HCT116 (cell line): ENCODE measurements at regions not wholly inside any gene's neighbourhood (a gene's known extent, or its start where the extent isn't known, plus 50 kb on each side); places are given as distances from the start of the nearest gene placed in this dataset.

Source experiments
- ATAC-seq: fragments of 200-7000 bp; cut with Tn5 transposase; 2 replicates; pipeline ENCODE4 v1.9.1; 2020; ENCODE audit warnings: mild to moderate bottlenecking, moderate library complexity
- BruUV-seq: library from RNA; stranded (reverse); fragments of 400-500 nt; replicated peaks from 2 replicates; lab custom pipeline; 2021; lab: Mats Ljungman, UMichigan
- CTCF ChIA-PET: fragments of 300-600 bp; sonication (Branson Sonifier 250); formaldehyde crosslinking; loops from one replicate; lab custom pipeline; 2021; ENCODE audit warnings: antibody characterized with exemption; lab: Charles Lee
- POLR2A ChIA-PET: fragments of 300-600, 350-600 bp; sonication (Branson Sonifier 250); formaldehyde crosslinking; loops from one replicate; lab custom pipeline; 2021; ENCODE audit warnings: antibody characterized with exemption; lab: Charles Lee
- RAD21 ChIA-PET, 2 experiments: fragments of 300-600 bp; sonication (Branson Sonifier 250); formaldehyde crosslinking; loops; one replicate each; lab custom pipeline; 2023; ENCODE audit warnings: low total read pairs in 2 of 2; ENCODE audit not compliant: uncharacterized antibody in 2 of 2, unreplicated experiment in 2 of 2, low non-redundant PET in 1 of 2; lab: Charles Lee
- DNase-seq: peaks from one replicate; pipeline ENCODE4 v3.0.0-alpha.2; 2010; ENCODE audit warnings: low read depth, low spot score
- H2AFZ ChIP-seq: fragments of 200-600 bp; shearing (Covaris generic), sonication (generic); 2 replicates; pipeline ENCODE4 v1.6.1; 2017; ENCODE audit warnings: low read depth, mixed run types, mixed read lengths, antibody characterized with exemption, low read length; ENCODE audit not compliant: poor library complexity, severe bottlenecking
- H3K27ac ChIP-seq: 2 replicates; pipeline ENCODE4 v1.5.1; 2012; ENCODE audit warnings: low read depth, low read length
- H3K27me3 ChIP-seq: fragments of 200-600 bp; sonication (generic); 2 replicates; pipeline ENCODE4 v1.6.1; 2016; ENCODE audit warnings: mixed run types, low read length, mixed read lengths; ENCODE audit not compliant: insufficient read depth
- H3K36me3 ChIP-seq, 2 experiments: fragments of 200-500 bp in 1 of 2; fragments of 200-600 bp in 1 of 2; sonication (Bioruptor generic) in 1 of 2; sonication (generic) in 1 of 2; 2 replicates each; pipeline versions ENCODE4 v1.5.1 to v1.6.1; 2014 to 2016; ENCODE audit warnings: low read length in 2 of 2, inconsistent platforms in 1 of 2, mixed read lengths in 1 of 2, mixed run types in 1 of 2; ENCODE audit not compliant: insufficient read depth in 2 of 2, control insufficient read depth in 1 of 2
- H3K4me1 ChIP-seq, 2 experiments: fragments of 200-600 bp in 1 of 2; sonication (generic) in 1 of 2; 2 replicates each; pipeline versions ENCODE4 v1.5.1 to v1.6.1; 2012 to 2017; ENCODE audit warnings: low read length in 2 of 2, inconsistent platforms in 1 of 2, mild to moderate bottlenecking in 1 of 2, mixed read lengths in 1 of 2, mixed run types in 1 of 2, moderate library complexity in 1 of 2; ENCODE audit not compliant: insufficient read depth in 2 of 2, control insufficient read depth in 1 of 2
- H3K4me2 ChIP-seq: fragments of 200-600 bp; sonication (generic); 2 replicates; pipeline ENCODE4 v1.6.1; 2017; ENCODE audit warnings: mixed run types, low read length, mixed read lengths
- H3K4me3 ChIP-seq, 2 experiments: fragments of 200-600 bp in 1 of 2; sonication (generic) in 1 of 2; replicated peaks in 1 of 2; 2 replicates each; pipeline ENCODE4 v1.5.1; 2011 to 2016; ENCODE audit warnings: low read length in 2 of 2, control low read depth in 1 of 2, low read depth in 1 of 2, mild to moderate bottlenecking in 1 of 2, mixed read lengths in 1 of 2, mixed run types in 1 of 2
- H3K79me2 ChIP-seq: fragments of 200-600 bp; sonication (generic); 2 replicates; pipeline ENCODE4 v1.6.1; 2017; ENCODE audit warnings: mild to moderate bottlenecking, mixed run types, low read length, moderate library complexity, mixed read lengths; ENCODE audit not compliant: insufficient read depth
- H3K9ac ChIP-seq: fragments of 200-600 bp; sonication (generic); 2 replicates; pipeline ENCODE4 v1.6.1; 2016; ENCODE audit warnings: low read length, mixed read lengths
- H3K9me2 ChIP-seq: fragments of 200-600 bp; sonication (generic), shearing (Covaris generic); 2 replicates; pipeline ENCODE4 v1.6.1; 2017; ENCODE audit warnings: mixed run types, mild to moderate bottlenecking, moderate library complexity; ENCODE audit not compliant: insufficient read depth
- H3K9me3 ChIP-seq, 2 experiments: fragments of 200-500 bp in 1 of 2; fragments of 200-600 bp in 1 of 2; sonication (Bioruptor generic) in 1 of 2; sonication (generic) in 1 of 2; 2 replicates each; pipeline ENCODE4 v1.6.1; 2014 to 2017; ENCODE audit warnings: low read length in 2 of 2, mixed read lengths in 2 of 2, inconsistent platforms in 1 of 2, low read depth in 1 of 2, mild to moderate bottlenecking in 1 of 2, mixed run types in 1 of 2, moderate library complexity in 1 of 2; ENCODE audit not compliant: control insufficient read depth in 1 of 2, insufficient read depth in 1 of 2
- H4K20me1 ChIP-seq: fragments of 200-600 bp; sonication (generic), shearing (Covaris generic); 2 replicates; pipeline ENCODE4 v1.6.1; 2017; ENCODE audit warnings: mixed run types, mild to moderate bottlenecking, moderate library complexity; ENCODE audit not compliant: insufficient read depth
- CBX3 ChIP-seq: IDR thresholded peaks from 2 replicates; pipeline ENCODE4 v1.6.1; 2012; ENCODE audit warnings: low read depth
- EGR1 ChIP-seq: IDR thresholded peaks from 2 replicates; pipeline ENCODE4 v1.6.1; 2012; ENCODE audit warnings: low read depth
- EZH2 ChIP-seq: fragments of 200-600 bp; sonication (generic); IDR thresholded peaks from 2 replicates; pipeline ENCODE4 v1.6.1; 2017; ENCODE audit warnings: antibody characterized with exemption, mixed run types
- EZH2phosphoT487 ChIP-seq: fragments of 200-600 bp; IDR thresholded peaks from 2 replicates; pipeline ENCODE4 v1.6.1; 2018; ENCODE audit warnings: antibody characterized with exemption, borderline replicate concordance
- JUND ChIP-seq: IDR thresholded peaks from 2 replicates; pipeline ENCODE4 v1.6.1; 2012
- RAD21 ChIP-seq: IDR thresholded peaks from 2 replicates; pipeline ENCODE4 v1.6.1; 2012; ENCODE audit warnings: low read depth, mild to moderate bottlenecking
- SIN3A ChIP-seq: IDR thresholded peaks from 2 replicates; pipeline ENCODE4 v1.6.1; 2012; ENCODE audit warnings: low read depth
- SP1 ChIP-seq: IDR thresholded peaks from 2 replicates; pipeline ENCODE4 v1.6.1; 2012; ENCODE audit warnings: low read depth
- SRF ChIP-seq: IDR thresholded peaks from 2 replicates; pipeline ENCODE4 v1.6.1; 2012; ENCODE audit warnings: low read depth
- TCF7L2 ChIP-seq: IDR thresholded peaks from 2 replicates; pipeline ENCODE4 v1.7.0; 2011; ENCODE audit warnings: borderline replicate concordance, inconsistent platforms; ENCODE audit not compliant: insufficient read depth, insufficient read length; ENCODE audit errors: extremely low read depth
- ZBTB33 ChIP-seq: IDR thresholded peaks from 2 replicates; pipeline ENCODE4 v1.6.1; 2011; ENCODE audit warnings: mild to moderate bottlenecking, low read length, moderate library complexity; ENCODE audit not compliant: insufficient replicate concordance; ENCODE audit errors: extremely low read depth
- ZFX ChIP-seq: fragments of 450-650 bp; IDR thresholded peaks from 2 replicates; pipeline ENCODE4 v1.6.1; 2017
- ZNF274 ChIP-seq: fragments of 200-500 bp; sonication (Bioruptor generic); IDR thresholded peaks from 2 replicates; pipeline ENCODE4 v1.6.1; 2014; ENCODE audit warnings: mild to moderate bottlenecking, low read depth, low read length, inconsistent platforms
- intact Hi-C: fragments of 100-400 bp; cut with micrococcal nuclease; formaldehyde crosslinking; loops from 2 replicates; pipeline ENCODE4 v1.10.0; 2022
- TF ChIP-seq, protein P1 (sequence below), 3 experiments: fragments of 200-600 bp in 1 of 3; sonication (generic) in 1 of 3; IDR thresholded peaks in 2 of 3; conservative IDR thresholded peaks in 1 of 3; 2 replicates each; pipeline ENCODE4 v1.5.1; 2012 to 2017; ENCODE audit warnings: low read depth in 2 of 3, low read length in 2 of 3, antibody characterized with exemption in 1 of 3, borderline replicate concordance in 1 of 3, control low read depth in 1 of 3, mild to moderate bottlenecking in 1 of 3, mixed read lengths in 1 of 3, mixed run types in 1 of 3, moderate library complexity in 1 of 3; ENCODE audit not compliant: insufficient read depth in 1 of 3
- TF ChIP-seq, protein P2 (sequence below): IDR thresholded peaks from 2 replicates; pipeline ENCODE4 v1.6.1; 2012; ENCODE audit warnings: low read depth

DNA sequence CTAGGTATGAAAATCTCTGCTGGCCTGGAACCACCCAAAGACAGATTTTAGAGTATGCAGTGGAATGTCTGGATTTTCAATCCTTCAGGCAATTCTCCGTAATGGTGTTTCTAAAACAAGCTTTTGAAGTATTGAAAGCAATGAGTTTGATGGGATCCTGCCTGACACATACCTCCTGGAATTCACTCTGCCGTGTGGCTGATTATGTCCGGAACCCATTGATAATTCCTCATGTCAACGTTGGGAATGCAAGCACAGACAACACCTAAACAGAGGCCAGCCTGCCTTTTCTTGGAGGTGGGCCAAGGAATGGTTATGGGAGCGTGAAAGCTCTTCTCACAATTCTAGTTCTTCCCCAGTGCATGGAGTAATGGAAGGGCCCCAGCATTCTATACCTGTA lies 168.9 kb upstream of the HMCN1 start:
- ChIA-PET POLR2A (no interaction called here), CTCF (no interaction called here), RAD21 (interaction anchor here in 1 of 2 experiments (0.6 kb wide), 1 partner anchor 15 kb away, joined by 9 read pairs; no protein-coding TSS in a partner anchor)
- TF ChIP-seq, protein P1, sequence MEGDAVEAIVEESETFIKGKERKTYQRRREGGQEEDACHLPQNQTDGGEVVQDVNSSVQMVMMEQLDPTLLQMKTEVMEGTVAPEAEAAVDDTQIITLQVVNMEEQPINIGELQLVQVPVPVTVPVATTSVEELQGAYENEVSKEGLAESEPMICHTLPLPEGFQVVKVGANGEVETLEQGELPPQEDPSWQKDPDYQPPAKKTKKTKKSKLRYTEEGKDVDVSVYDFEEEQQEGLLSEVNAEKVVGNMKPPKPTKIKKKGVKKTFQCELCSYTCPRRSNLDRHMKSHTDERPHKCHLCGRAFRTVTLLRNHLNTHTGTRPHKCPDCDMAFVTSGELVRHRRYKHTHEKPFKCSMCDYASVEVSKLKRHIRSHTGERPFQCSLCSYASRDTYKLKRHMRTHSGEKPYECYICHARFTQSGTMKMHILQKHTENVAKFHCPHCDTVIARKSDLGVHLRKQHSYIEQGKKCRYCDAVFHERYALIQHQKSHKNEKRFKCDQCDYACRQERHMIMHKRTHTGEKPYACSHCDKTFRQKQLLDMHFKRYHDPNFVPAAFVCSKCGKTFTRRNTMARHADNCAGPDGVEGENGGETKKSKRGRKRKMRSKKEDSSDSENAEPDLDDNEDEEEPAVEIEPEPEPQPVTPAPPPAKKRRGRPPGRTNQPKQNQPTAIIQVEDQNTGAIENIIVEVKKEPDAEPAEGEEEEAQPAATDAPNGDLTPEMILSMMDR (IDR thresholded peaks at IDR 0.05 in 2 of 3, conservative IDR thresholded peaks at IDR 0.05 in 1 of 3; ENCODE audit: borderline replicate concordance in 1 of 3, insufficient read depth in 1 of 3, low read depth in 2 of 3, low read length in 2 of 3), result no peak
- no peak for TF ChIP-seq ZFX
- TF ChIP-seq ZBTB33, result no peak
- TF ChIP-seq SP1, result no peak
- no peak for TF ChIP-seq JUND
- TF ChIP-seq CBX3, result no peak
- no peak for TF ChIP-seq TCF7L2
- no peak for TF ChIP-seq SRF
- no peak for TF ChIP-seq EGR1
- TF ChIP-seq, protein P2, sequence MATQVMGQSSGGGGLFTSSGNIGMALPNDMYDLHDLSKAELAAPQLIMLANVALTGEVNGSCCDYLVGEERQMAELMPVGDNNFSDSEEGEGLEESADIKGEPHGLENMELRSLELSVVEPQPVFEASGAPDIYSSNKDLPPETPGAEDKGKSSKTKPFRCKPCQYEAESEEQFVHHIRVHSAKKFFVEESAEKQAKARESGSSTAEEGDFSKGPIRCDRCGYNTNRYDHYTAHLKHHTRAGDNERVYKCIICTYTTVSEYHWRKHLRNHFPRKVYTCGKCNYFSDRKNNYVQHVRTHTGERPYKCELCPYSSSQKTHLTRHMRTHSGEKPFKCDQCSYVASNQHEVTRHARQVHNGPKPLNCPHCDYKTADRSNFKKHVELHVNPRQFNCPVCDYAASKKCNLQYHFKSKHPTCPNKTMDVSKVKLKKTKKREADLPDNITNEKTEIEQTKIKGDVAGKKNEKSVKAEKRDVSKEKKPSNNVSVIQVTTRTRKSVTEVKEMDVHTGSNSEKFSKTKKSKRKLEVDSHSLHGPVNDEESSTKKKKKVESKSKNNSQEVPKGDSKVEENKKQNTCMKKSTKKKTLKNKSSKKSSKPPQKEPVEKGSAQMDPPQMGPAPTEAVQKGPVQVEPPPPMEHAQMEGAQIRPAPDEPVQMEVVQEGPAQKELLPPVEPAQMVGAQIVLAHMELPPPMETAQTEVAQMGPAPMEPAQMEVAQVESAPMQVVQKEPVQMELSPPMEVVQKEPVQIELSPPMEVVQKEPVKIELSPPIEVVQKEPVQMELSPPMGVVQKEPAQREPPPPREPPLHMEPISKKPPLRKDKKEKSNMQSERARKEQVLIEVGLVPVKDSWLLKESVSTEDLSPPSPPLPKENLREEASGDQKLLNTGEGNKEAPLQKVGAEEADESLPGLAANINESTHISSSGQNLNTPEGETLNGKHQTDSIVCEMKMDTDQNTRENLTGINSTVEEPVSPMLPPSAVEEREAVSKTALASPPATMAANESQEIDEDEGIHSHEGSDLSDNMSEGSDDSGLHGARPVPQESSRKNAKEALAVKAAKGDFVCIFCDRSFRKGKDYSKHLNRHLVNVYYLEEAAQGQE, result no peak
- TF ChIP-seq SIN3A, result no peak
- TF ChIP-seq EZH2, result no peak
- no peak for TF ChIP-seq EZH2phosphoT487
- no peak for TF ChIP-seq RAD21
- TF ChIP-seq ZNF274, result no peak
- no peak for DNase-seq
- Histone ChIP-seq H3K9me3 (no peaks in the 10 kb centered on the region), H3K4me1 (peaks cover 0 to 6% of the 10 kb centered on the region in 2 experiments; a peak in 1 of 4 replicates), H3K9me2 (no peaks in the 10 kb centered on the region), H3K4me3 (no peak overlapping the region), H4K20me1 (no peaks in the 10 kb centered on the region), H3K4me2 (peak overlapping the region; percentile 5; the same call in 1 of the 2 replicates), H2AFZ (no peak overlapping the region), H3K27me3 (no peaks in the 10 kb centered on the region), H3K79me2 (no peaks in the 10 kb centered on the region), H3K36me3 (no peaks in the 10 kb centered on the region), H3K27ac (no peak overlapping the region), H3K9ac (no peak overlapping the region)
- no peak for ATAC-seq
- intact Hi-C loops, result no loop called here
- BruUV-seq, result no TSS peak
